ENCODE measurements at regions not wholly inside any gene's neighbourhood (a gene's known extent, or its start where the extent isn't known, plus 50 kb on each side); places are given as distances from the start of the nearest gene placed in this dataset.

- H3K4me1 ChIP-seq (ENCODE audit: control insufficient read depth, insufficient read depth, low read depth, low read length), result no peaks in the 10 kb centered on the region
- no peaks in the 10 kb centered on the region for H3K27me3 ChIP-seq (ENCODE audit: control insufficient read depth in 1 of 2, insufficient read depth in 1 of 2, low read length in 2 of 2)
- no peak overlapping the region for H3K4me2 ChIP-seq (ENCODE audit: low read length, poor library complexity, severe bottlenecking)
- H3K27ac ChIP-seq (ENCODE audit: low read length, poor library complexity, severe bottlenecking), result no peak overlapping the region
- no peak overlapping the region for H2BK120ac ChIP-seq (ENCODE audit: low read depth, low read length)
- no peak overlapping the region for H2BK5ac ChIP-seq (ENCODE audit: low read depth, low read length, poor library complexity, severe bottlenecking)
- H3K9me3 ChIP-seq (ENCODE audit: control insufficient read depth, low read length), result peaks cover 26% of the 10 kb centered on the region
- no peak overlapping the region for H2BK15ac ChIP-seq (ENCODE audit: low read depth, poor library complexity, severe bottlenecking)
- H3K36me3 ChIP-seq (ENCODE audit: control insufficient read depth in 1 of 2, insufficient read depth in 2 of 2, low read depth in 1 of 2, low read length in 2 of 2), result no peaks in the 10 kb centered on the region
- no peak for DNase-seq
- no peak overlapping the region for H3K23ac ChIP-seq (ENCODE audit: low read length in 2 of 2)
- H3K18ac ChIP-seq (ENCODE audit: low read depth in 1 of 2, low read length in 2 of 2), result no peak overlapping the region
- no peak overlapping the region for H2BK12ac ChIP-seq (ENCODE audit: low read length in 2 of 2)
- no peak overlapping the region for H3K9ac ChIP-seq (ENCODE audit: low read length)
- H2AFZ ChIP-seq (ENCODE audit: low read depth, low read length), result no peak overlapping the region
- H3K79me1 ChIP-seq (replicated peaks; ENCODE audit: low read length, poor library complexity, severe bottlenecking), result peaks cover 2% of the 10 kb centered on the region
- H3K4ac ChIP-seq (ENCODE audit: low read depth in 1 of 2, low read length in 2 of 2), result no peak overlapping the region
- no peak overlapping the region for H4K91ac ChIP-seq (ENCODE audit: low read length)
- H3K14ac ChIP-seq (ENCODE audit: low read length in 2 of 2), result no peak overlapping the region
- no peak overlapping the region for H2AK5ac ChIP-seq (ENCODE audit: low read length, severe bottlenecking)
- no peak overlapping the region for H4K8ac ChIP-seq (ENCODE audit: low read length)
- no peak overlapping the region for H3K4me3 ChIP-seq (ENCODE audit: insufficient read depth in 1 of 2, low read depth in 1 of 2, low read length in 2 of 2)
These were observed 535.7 kb upstream of the ZEB2 start for GRCh38 chr2:145055651-145056050.

GRCh38 chr2:145050134-145050533 lies 530.2 kb upstream of the ZEB2 start:
- DNase-seq, result no peak
- Histone ChIP-seq H2BK5ac (ENCODE audit: low read depth, low read length, poor library complexity, severe bottlenecking) (no peak overlapping the region), H3K23ac (ENCODE audit: low read length in 2 of 2) (no peak overlapping the region), H3K4me1 (ENCODE audit: control insufficient read depth, insufficient read depth, low read depth, low read length) (no peaks in the 10 kb centered on the region), H3K4me3 (ENCODE audit: insufficient read depth in 1 of 2, low read depth in 1 of 2, low read length in 2 of 2) (no peak overlapping the region), H3K9ac (ENCODE audit: low read length) (no peak overlapping the region), H3K4me2 (ENCODE audit: low read length, poor library complexity, severe bottlenecking) (no peak overlapping the region), H2BK15ac (ENCODE audit: low read depth, poor library complexity, severe bottlenecking) (no peak overlapping the region), H3K9me3 (ENCODE audit: control insufficient read depth, low read length) (peaks cover 3% of the 10 kb centered on the region), H4K8ac (ENCODE audit: low read length) (no peak overlapping the region), H2AK5ac (ENCODE audit: low read length, severe bottlenecking) (no peak overlapping the region), H3K79me1 (replicated peaks; ENCODE audit: low read length, poor library complexity, severe bottlenecking) (peaks cover 3% of the 10 kb centered on the region), H2BK12ac (ENCODE audit: low read length in 2 of 2) (no peak overlapping the region), H3K18ac (ENCODE audit: low read depth in 1 of 2, low read length in 2 of 2) (no peak overlapping the region), H3K4ac (ENCODE audit: low read depth in 1 of 2, low read length in 2 of 2) (no peak overlapping the region), H3K14ac (ENCODE audit: low read length in 2 of 2) (no peak overlapping the region), H3K36me3 (ENCODE audit: control insufficient read depth in 1 of 2, insufficient read depth in 2 of 2, low read depth in 1 of 2, low read length in 2 of 2) (no peaks in the 10 kb centered on the region), H2BK120ac (ENCODE audit: low read depth, low read length) (no peak overlapping the region), H3K27me3 (ENCODE audit: control insufficient read depth in 1 of 2, insufficient read depth in 1 of 2, low read length in 2 of 2) (no peaks in the 10 kb centered on the region), H3K27ac (ENCODE audit: low read length, poor library complexity, severe bottlenecking) (no peak overlapping the region), H4K91ac (ENCODE audit: low read length) (no peak overlapping the region), H2AFZ (ENCODE audit: low read depth, low read length) (no peak overlapping the region)
- WGBS, result 95% methylated on average over 2 of the region's 2 CpGs

GRCh38 chr2:145049475-145049874 lies 529.6 kb upstream of the ZEB2 start:
- Histone ChIP-seq H3K23ac (ENCODE audit: low read length in 2 of 2) (no peak overlapping the region), H2BK5ac (ENCODE audit: low read depth, low read length, poor library complexity, severe bottlenecking) (no peak overlapping the region), H2AK5ac (ENCODE audit: low read length, severe bottlenecking) (no peak overlapping the region), H3K27ac (ENCODE audit: low read length, poor library complexity, severe bottlenecking) (no peak overlapping the region), H3K4me2 (ENCODE audit: low read length, poor library complexity, severe bottlenecking) (no peak overlapping the region), H3K36me3 (ENCODE audit: control insufficient read depth in 1 of 2, insufficient read depth in 2 of 2, low read depth in 1 of 2, low read length in 2 of 2) (no peaks in the 10 kb centered on the region), H4K8ac (ENCODE audit: low read length) (no peak overlapping the region), H3K4me3 (ENCODE audit: insufficient read depth in 1 of 2, low read depth in 1 of 2, low read length in 2 of 2) (no peak overlapping the region), H3K4ac (ENCODE audit: low read depth in 1 of 2, low read length in 2 of 2) (no peak overlapping the region), H3K18ac (ENCODE audit: low read depth in 1 of 2, low read length in 2 of 2) (peak overlapping the region in 1 of 2 experiments; percentile 45), H3K9me3 (ENCODE audit: control insufficient read depth, low read length) (no peaks in the 10 kb centered on the region), H3K79me1 (replicated peaks; ENCODE audit: low read length, poor library complexity, severe bottlenecking) (peaks cover 3% of the 10 kb centered on the region), H3K4me1 (ENCODE audit: control insufficient read depth, insufficient read depth, low read depth, low read length) (no peaks in the 10 kb centered on the region), H2BK120ac (ENCODE audit: low read depth, low read length) (no peak overlapping the region), H3K9ac (ENCODE audit: low read length) (no peak overlapping the region), H4K91ac (ENCODE audit: low read length) (peak overlapping the region; percentile 68), H3K27me3 (ENCODE audit: control insufficient read depth in 1 of 2, insufficient read depth in 1 of 2, low read length in 2 of 2) (no peaks in the 10 kb centered on the region), H2AFZ (ENCODE audit: low read depth, low read length) (no peak overlapping the region), H2BK15ac (ENCODE audit: low read depth, poor library complexity, severe bottlenecking) (no peak overlapping the region), H2BK12ac (ENCODE audit: low read length in 2 of 2) (no peak overlapping the region), H3K14ac (ENCODE audit: low read length in 2 of 2) (no peak overlapping the region)
- DNase-seq, result no peak
- 100% methylated on average over 1 of the region's 3 CpGs for WGBS

- Histone ChIP-seq H3K4me1 (ENCODE audit: control insufficient read depth, insufficient read depth, low read depth, low read length) (no peaks in the 10 kb centered on the region), H2BK120ac (ENCODE audit: low read depth, low read length) (no peak overlapping the region), H3K36me3 (ENCODE audit: control insufficient read depth in 1 of 2, insufficient read depth in 2 of 2, low read depth in 1 of 2, low read length in 2 of 2) (no peaks in the 10 kb centered on the region), H3K18ac (ENCODE audit: low read depth in 1 of 2, low read length in 2 of 2) (no peak overlapping the region), H2AK5ac (ENCODE audit: low read length, severe bottlenecking) (no peak overlapping the region), H3K4me3 (ENCODE audit: insufficient read depth in 1 of 2, low read depth in 1 of 2, low read length in 2 of 2) (no peak overlapping the region), H3K27me3 (ENCODE audit: control insufficient read depth in 1 of 2, insufficient read depth in 1 of 2, low read length in 2 of 2) (no peaks in the 10 kb centered on the region), H2BK15ac (ENCODE audit: low read depth, poor library complexity, severe bottlenecking) (no peak overlapping the region), H2BK5ac (ENCODE audit: low read depth, low read length, poor library complexity, severe bottlenecking) (no peak overlapping the region), H3K4ac (ENCODE audit: low read depth in 1 of 2, low read length in 2 of 2) (no peak overlapping the region), H2AFZ (ENCODE audit: low read depth, low read length) (no peak overlapping the region), H3K9me3 (ENCODE audit: control insufficient read depth, low read length) (no peaks in the 10 kb centered on the region), H3K4me2 (ENCODE audit: low read length, poor library complexity, severe bottlenecking) (no peak overlapping the region), H2BK12ac (ENCODE audit: low read length in 2 of 2) (no peak overlapping the region), H4K8ac (ENCODE audit: low read length) (no peak overlapping the region), H3K14ac (ENCODE audit: low read length in 2 of 2) (no peak overlapping the region), H3K79me1 (replicated peaks; ENCODE audit: low read length, poor library complexity, severe bottlenecking) (peaks cover 5% of the 10 kb centered on the region), H3K27ac (ENCODE audit: low read length, poor library complexity, severe bottlenecking) (no peak overlapping the region), H3K23ac (ENCODE audit: low read length in 2 of 2) (no peak overlapping the region), H3K9ac (ENCODE audit: low read length) (no peak overlapping the region), H4K91ac (ENCODE audit: low read length) (no peak overlapping the region)
- DNase-seq, result no peak
- no CpG with 5 or more reads among the region's 1 CpG for WGBS
These were observed 527.6 kb upstream of the ZEB2 start for GRCh38 chr2:145047554-145047953.
